GM19351 (cell line): ENCODE measurements at regions not wholly inside any gene's neighbourhood (a gene's known extent, or its start where the extent isn't known, plus 50 kb on each side); places are given as distances from the start of the nearest gene placed in this dataset.
"Not testable (repeated sequence)": the region's sequence is repeated elsewhere in the genome, so short reads cannot be mapped to it uniquely, and the experiment has no call there.

Experiments
- ATAC-seq: cut with Tn5 transposase; IDR thresholded peaks from one replicate; pipeline ENCODE4 v1.9.1; 2021; ENCODE audit warnings: mild to moderate bottlenecking, moderate library complexity; ENCODE audit not compliant: unreplicated experiment

GRCh38 chr5:143594902-143595818 lies 191.7 kb upstream of the NR3C1 start:
- ATAC-seq = peak; percentile 40

- peak; percentile 49 for ATAC-seq
Observed at GRCh38 chr5:143593723-143594122, 190.2 kb upstream of the NR3C1 start.

- peak; percentile 74 for ATAC-seq
Observed at GRCh38 chr5:143592648-143593047, 189.2 kb upstream of the NR3C1 start.

- ATAC-seq = no peak
Observed at GRCh38 chr5:143588933-143589662, 185.6 kb upstream of the NR3C1 start.

GRCh38 chr5:143588121-143588520 lies 184.6 kb upstream of the NR3C1 start:
- ATAC-seq = not testable (repeated sequence)

GRCh38 chr5:143586781-143587362 lies 183.4 kb upstream of the NR3C1 start:
- ATAC-seq = no peak

- no peak for ATAC-seq
Observed at GRCh38 chr5:143585970-143586369, 182.5 kb upstream of the NR3C1 start.

GRCh38 chr5:143583409-143583808 lies 179.9 kb upstream of the NR3C1 start:
- peak; percentile 78 for ATAC-seq

GRCh38 chr5:143582869-143583268 lies 179.4 kb upstream of the NR3C1 start:
- ATAC-seq = no peak

GRCh38 chr5:143582176-143582575 lies 178.7 kb upstream of the NR3C1 start:
- ATAC-seq = no peak

GRCh38 chr5:143581649-143582048 lies 178.2 kb upstream of the NR3C1 start:
- ATAC-seq = no peak

- no peak for ATAC-seq
Observed at GRCh38 chr5:143581147-143581546, 177.7 kb upstream of the NR3C1 start.

GRCh38 chr5:143576711-143577484 lies 173.4 kb upstream of the NR3C1 start:
- no peak for ATAC-seq

GRCh38 chr5:143575286-143575685 lies 171.8 kb upstream of the NR3C1 start:
- ATAC-seq = no peak

GRCh38 chr5:143574236-143574635 lies 170.8 kb upstream of the NR3C1 start:
- no peak for ATAC-seq

- peak; percentile 85 for ATAC-seq
Observed at GRCh38 chr5:143573568-143574170, 170.2 kb upstream of the NR3C1 start.

GRCh38 chr5:143572671-143573070 lies 169.2 kb upstream of the NR3C1 start:
- ATAC-seq = no peak

GRCh38 chr5:143571642-143572624 lies 168.4 kb upstream of the NR3C1 start:
- no peak for ATAC-seq

- no peak for ATAC-seq
Observed at GRCh38 chr5:143570989-143571388, 167.5 kb upstream of the NR3C1 start.
